Stimulated activated naive CD8-positive, alpha-beta T cell treated with anti-CD3 and anti-CD28 coated beads, Interleukin-15, Interleukin-2, amounts not matched to agents 100 ng/mL and 50 ng/mL, for 24 hours (primary cell): ENCODE measurements at regions not wholly inside any gene's neighbourhood (a gene's known extent, or its start where the extent isn't known, plus 50 kb on each side); places are given as distances from the start of the nearest gene placed in this dataset.

ENCODE experiments used
- H3K27ac Mint-ChIP-seq: one replicate; pipeline ENCODE4 v1.8.0; 2021; ENCODE audit warnings: mild to moderate bottlenecking, mixed read lengths
- H3K27me3 Mint-ChIP-seq: one replicate; pipeline ENCODE4 v1.8.0; 2021; ENCODE audit warnings: mixed read lengths
- H3K36me3 Mint-ChIP-seq: one replicate; pipeline ENCODE4 v1.8.0; 2021; ENCODE audit warnings: low read depth, mixed read lengths
- H3K4me1 Mint-ChIP-seq: one replicate; pipeline ENCODE4 v1.8.0; 2021; ENCODE audit warnings: low read depth, mixed read lengths
- H3K4me3 Mint-ChIP-seq: one replicate; pipeline ENCODE4 v1.8.0; 2021; ENCODE audit warnings: mild to moderate bottlenecking, mixed read lengths
- H3K9me3 Mint-ChIP-seq: one replicate; pipeline ENCODE4 v1.8.0; 2021; ENCODE audit warnings: mixed read lengths

DNA sequence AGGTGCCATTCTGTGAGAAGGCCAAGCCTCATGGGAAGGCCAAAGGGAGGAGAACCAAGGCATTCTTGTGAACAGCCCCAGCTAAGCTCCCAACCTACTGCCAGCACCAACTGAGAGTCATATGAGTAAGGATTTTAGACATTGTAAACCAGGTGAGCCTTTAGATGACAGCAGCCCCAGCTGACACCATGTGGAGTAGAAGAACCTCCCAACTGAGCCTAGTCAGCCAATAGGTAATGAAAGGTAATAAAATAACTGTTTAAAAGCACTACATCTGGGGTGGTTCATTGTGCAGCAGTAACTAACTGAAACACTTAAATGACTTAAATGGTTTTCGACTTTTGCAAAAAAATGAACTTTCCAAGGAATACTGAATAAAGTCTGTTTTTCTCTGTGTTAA, 172.6 kb upstream of the KIF2A start:
- H3K9me3 Mint-ChIP-seq, result no peaks in the 10 kb centered on the region
- H3K36me3 Mint-ChIP-seq, result no peaks in the 10 kb centered on the region
- no peak overlapping the region for H3K4me3 Mint-ChIP-seq
- no peaks in the 10 kb centered on the region for H3K4me1 Mint-ChIP-seq
- H3K27ac Mint-ChIP-seq, result no peak overlapping the region
- peaks cover 7% of the 10 kb centered on the region for H3K27me3 Mint-ChIP-seq

GRCh38 chr5:62134811-62135210, 171.2 kb upstream of the KIF2A start:
- Mint-ChIP-seq H3K27ac (no peak overlapping the region), H3K9me3 (no peaks in the 10 kb centered on the region), H3K27me3 (peaks cover 7% of the 10 kb centered on the region), H3K4me1 (no peaks in the 10 kb centered on the region), H3K4me3 (no peak overlapping the region), H3K36me3 (no peaks in the 10 kb centered on the region)

DNA sequence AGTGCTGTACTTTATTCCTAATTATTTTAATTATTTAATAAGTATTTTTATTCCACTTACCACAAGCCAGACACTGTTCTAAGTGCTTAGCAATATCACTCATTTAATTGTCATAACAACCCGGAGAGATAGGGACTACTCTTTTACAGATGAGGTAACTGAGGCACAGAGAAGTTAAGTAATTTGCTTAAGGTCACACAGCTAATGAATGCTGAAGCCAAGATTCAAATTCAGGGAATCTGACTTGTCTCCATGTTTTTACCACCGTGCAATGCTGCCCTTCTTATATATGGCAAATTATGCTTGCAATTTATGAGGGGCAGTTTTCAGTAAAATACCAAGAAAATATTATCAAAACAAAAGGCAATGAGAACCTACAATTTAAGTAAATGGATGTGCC, 168.4 kb upstream of the KIF2A start:
- no peaks in the 10 kb centered on the region for H3K36me3 Mint-ChIP-seq
- H3K27me3 Mint-ChIP-seq, result peaks cover 11% of the 10 kb centered on the region
- H3K9me3 Mint-ChIP-seq, result no peaks in the 10 kb centered on the region
- H3K4me3 Mint-ChIP-seq, result no peak overlapping the region
- no peak overlapping the region for H3K27ac Mint-ChIP-seq
- no peaks in the 10 kb centered on the region for H3K4me1 Mint-ChIP-seq

DNA sequence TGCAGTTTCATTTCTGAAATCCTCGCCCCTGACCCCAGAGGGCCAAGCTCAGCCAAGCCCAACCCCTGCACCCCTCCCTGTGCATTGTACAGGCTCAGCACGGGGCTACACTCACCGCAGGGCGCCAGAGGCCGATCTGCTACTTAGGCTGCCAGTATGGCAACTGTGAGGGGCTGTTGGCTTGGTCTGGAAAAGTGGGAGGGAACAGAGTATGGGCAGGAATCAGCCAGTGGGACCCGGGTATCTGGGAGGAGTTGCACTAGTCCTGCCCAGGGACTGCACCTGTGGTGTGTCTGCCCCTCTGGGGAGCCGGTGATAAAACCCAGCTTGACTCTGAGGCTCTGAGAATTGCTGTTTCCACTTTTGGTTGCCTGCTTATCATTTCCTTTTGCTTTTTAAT, 167.4 kb upstream of the KIF2A start:
- H3K9me3 Mint-ChIP-seq, result no peaks in the 10 kb centered on the region
- no peaks in the 10 kb centered on the region for H3K36me3 Mint-ChIP-seq
- H3K27ac Mint-ChIP-seq, result no peak overlapping the region
- no peaks in the 10 kb centered on the region for H3K4me1 Mint-ChIP-seq
- H3K4me3 Mint-ChIP-seq, result no peak overlapping the region
- peaks cover 11% of the 10 kb centered on the region for H3K27me3 Mint-ChIP-seq

- no peaks in the 10 kb centered on the region for H3K9me3 Mint-ChIP-seq
These were observed 166.3 kb upstream of the KIF2A start for GRCh38 chr5:62139741-62140140.

GRCh38 chr5:62142351-62142750, 163.7 kb upstream of the KIF2A start:
- H3K4me1 Mint-ChIP-seq, result no peaks in the 10 kb centered on the region
- H3K36me3 Mint-ChIP-seq, result no peaks in the 10 kb centered on the region
- H3K4me3 Mint-ChIP-seq, result no peak overlapping the region
- no peak overlapping the region for H3K27ac Mint-ChIP-seq
- peaks cover 27% of the 10 kb centered on the region for H3K27me3 Mint-ChIP-seq
- no peaks in the 10 kb centered on the region for H3K9me3 Mint-ChIP-seq

More at GRCh38 chr5:62139741-62140140, 166.3 kb upstream of the KIF2A start:
- Mint-ChIP-seq H3K36me3 (no peaks in the 10 kb centered on the region), H3K4me1 (no peaks in the 10 kb centered on the region), H3K4me3 (no peak overlapping the region), H3K27ac (no peak overlapping the region), H3K27me3 (peaks cover 19% of the 10 kb centered on the region)

DNA sequence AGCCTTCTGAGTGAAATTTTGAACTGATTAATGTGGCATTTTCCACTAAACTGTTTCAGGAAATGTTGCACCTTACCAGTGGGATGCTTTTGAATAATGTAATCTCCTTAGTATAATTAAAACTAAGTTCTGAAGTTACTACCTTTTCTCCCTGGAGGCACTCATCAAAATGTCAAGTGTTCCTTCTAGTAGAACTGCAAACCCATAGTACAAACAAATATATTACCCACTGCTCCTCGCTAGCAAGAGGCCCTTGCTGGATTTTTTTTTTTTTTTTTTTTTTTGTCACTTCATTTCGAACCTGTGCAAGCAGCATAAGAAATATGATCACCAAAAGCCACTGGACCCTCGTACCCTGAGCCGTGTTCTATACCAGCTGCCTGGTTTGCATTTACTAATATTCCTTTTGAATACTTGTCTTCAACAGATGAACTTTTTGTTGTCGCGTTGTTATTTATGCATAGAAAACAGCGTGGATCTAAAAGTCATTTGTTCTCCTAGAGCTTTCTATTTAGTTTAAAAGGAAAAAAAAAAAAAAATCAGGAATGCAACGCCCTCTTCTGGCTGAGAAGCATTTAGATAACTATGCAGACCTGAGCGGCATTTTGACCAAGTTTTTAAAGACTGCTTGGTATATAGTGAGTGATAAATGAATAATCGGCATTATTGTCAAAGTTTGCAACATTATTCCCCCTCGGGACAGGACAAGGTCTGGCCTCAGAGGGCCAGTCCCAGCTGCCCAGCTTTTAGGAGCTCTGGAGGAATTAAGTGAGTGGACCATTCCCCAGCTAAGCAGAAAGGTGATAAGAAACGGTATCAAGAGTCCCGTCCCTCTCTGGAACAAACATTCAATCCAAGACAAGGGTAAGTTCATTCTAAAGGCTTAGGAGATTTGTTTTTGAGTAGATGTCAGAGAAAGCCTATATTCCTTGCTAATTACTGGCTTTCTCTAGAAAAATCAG, 162.5 kb upstream of the KIF2A start:
- no peaks in the 10 kb centered on the region for H3K36me3 Mint-ChIP-seq
- no peak overlapping the region for H3K4me3 Mint-ChIP-seq
- no peaks in the 10 kb centered on the region for H3K4me1 Mint-ChIP-seq
- H3K27ac Mint-ChIP-seq, result no peak overlapping the region
- no peaks in the 10 kb centered on the region for H3K9me3 Mint-ChIP-seq
- peaks cover 23% of the 10 kb centered on the region for H3K27me3 Mint-ChIP-seq

DNA sequence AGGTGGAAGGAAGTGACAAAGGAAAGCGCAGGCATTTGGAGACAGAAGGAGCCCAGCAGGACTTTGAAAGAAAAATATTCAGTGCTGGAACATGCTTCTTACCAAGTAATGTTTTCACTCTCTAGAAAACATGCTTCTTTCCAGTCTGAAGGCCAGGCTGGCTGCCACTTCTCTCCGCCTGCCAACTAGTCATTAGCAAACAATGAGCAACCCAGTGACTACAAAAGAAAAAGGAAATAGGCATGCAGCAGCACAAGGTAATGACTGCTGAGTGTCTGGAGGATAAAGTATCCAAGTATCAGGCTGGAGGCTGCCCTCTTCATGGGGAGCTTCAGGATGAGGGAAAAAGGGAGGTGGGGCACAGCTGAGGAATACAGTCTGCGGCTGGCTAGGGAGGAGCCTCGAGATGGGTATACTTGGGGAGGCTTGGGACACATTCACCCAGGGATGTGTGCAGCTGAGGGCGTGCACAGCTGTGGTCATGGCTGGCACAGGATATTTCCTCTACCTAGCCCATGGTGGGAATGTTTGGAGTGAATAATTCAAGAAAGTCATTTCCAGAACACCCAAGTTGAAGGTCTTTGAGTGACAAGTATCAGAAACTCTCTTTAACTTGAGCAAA, 161.5 kb upstream of the KIF2A start:
- no peaks in the 10 kb centered on the region for H3K36me3 Mint-ChIP-seq
- H3K27me3 Mint-ChIP-seq, result peaks cover 23% of the 10 kb centered on the region
- no peaks in the 10 kb centered on the region for H3K4me1 Mint-ChIP-seq
- H3K27ac Mint-ChIP-seq, result no peak overlapping the region
- no peak overlapping the region for H3K4me3 Mint-ChIP-seq
- H3K9me3 Mint-ChIP-seq, result no peaks in the 10 kb centered on the region

GRCh38 chr5:62149879-62150278, 156.1 kb upstream of the KIF2A start:
- Mint-ChIP-seq H3K9me3 (no peaks in the 10 kb centered on the region), H3K36me3 (no peaks in the 10 kb centered on the region), H3K27ac (no peak overlapping the region), H3K27me3 (peaks cover 16% of the 10 kb centered on the region), H3K4me3 (no peak overlapping the region), H3K4me1 (no peaks in the 10 kb centered on the region)

GRCh38 chr5:62152394-62153087, 153.5 kb upstream of the KIF2A start:
- Mint-ChIP-seq H3K27ac (no peak overlapping the region), H3K4me3 (no peak overlapping the region), H3K4me1 (no peaks in the 10 kb centered on the region), H3K27me3 (peaks cover 19% of the 10 kb centered on the region), H3K36me3 (no peaks in the 10 kb centered on the region), H3K9me3 (peaks cover 11% of the 10 kb centered on the region)

DNA sequence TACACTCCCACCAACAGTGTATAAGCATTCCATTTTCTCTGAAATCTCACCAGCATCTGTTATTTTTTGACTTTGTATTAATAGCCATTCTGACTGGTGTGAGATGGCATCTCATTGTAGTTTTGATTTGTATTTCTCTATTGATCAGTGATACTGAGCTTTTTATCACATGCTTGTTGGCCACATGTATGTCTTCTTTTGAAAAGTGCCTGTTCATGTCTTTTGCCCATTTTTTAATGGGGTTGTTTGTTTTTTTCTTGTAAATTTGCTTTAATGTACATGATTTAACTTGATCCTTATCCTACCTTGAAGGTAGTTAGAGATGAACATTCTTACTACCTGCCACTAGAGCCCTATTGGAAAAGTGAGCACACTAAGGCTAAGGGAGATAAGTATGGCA, 151.2 kb upstream of the KIF2A start:
- Mint-ChIP-seq H3K27ac (no peak overlapping the region), H3K4me3 (no peak overlapping the region), H3K36me3 (no peaks in the 10 kb centered on the region), H3K27me3 (peaks cover 31% of the 10 kb centered on the region), H3K4me1 (no peaks in the 10 kb centered on the region), H3K9me3 (peaks cover 14% of the 10 kb centered on the region)

- Mint-ChIP-seq H3K27ac (no peak overlapping the region), H3K4me1 (no peaks in the 10 kb centered on the region), H3K4me3 (no peak overlapping the region), H3K36me3 (no peaks in the 10 kb centered on the region), H3K27me3 (peaks cover 32% of the 10 kb centered on the region), H3K9me3 (peaks cover 14% of the 10 kb centered on the region)
These were observed 150.0 kb upstream of the KIF2A start for GRCh38 chr5:62155988-62156387.

DNA sequence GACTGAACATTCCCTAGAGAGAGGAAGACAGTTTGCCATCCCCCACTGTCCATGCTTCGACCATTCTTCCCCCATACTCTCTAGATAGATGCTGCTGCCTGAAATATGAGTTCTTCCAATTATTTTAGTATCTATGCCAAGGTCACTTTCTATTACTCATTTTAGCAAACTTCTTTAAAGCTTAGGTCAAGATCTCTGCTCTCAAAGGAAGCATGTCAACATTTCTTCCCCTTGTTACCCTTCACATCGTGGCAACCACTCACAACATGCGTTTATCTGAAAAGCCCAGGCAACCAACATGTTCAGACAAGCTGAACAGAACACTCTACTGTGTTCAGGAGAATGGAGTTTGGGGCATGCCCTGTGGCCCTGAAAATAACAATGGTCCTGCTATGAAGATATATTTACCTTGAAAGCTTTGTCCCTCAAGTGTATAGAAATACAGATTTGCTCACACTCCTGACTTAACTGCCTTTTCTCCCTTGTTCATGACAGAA, 138.4 kb upstream of the KIF2A start:
- H3K9me3 Mint-ChIP-seq, result no peaks in the 10 kb centered on the region
- no peak overlapping the region for H3K27ac Mint-ChIP-seq
- peaks cover 17% of the 10 kb centered on the region for H3K27me3 Mint-ChIP-seq
- H3K36me3 Mint-ChIP-seq, result no peaks in the 10 kb centered on the region
- no peaks in the 10 kb centered on the region for H3K4me1 Mint-ChIP-seq
- no peak overlapping the region for H3K4me3 Mint-ChIP-seq

DNA sequence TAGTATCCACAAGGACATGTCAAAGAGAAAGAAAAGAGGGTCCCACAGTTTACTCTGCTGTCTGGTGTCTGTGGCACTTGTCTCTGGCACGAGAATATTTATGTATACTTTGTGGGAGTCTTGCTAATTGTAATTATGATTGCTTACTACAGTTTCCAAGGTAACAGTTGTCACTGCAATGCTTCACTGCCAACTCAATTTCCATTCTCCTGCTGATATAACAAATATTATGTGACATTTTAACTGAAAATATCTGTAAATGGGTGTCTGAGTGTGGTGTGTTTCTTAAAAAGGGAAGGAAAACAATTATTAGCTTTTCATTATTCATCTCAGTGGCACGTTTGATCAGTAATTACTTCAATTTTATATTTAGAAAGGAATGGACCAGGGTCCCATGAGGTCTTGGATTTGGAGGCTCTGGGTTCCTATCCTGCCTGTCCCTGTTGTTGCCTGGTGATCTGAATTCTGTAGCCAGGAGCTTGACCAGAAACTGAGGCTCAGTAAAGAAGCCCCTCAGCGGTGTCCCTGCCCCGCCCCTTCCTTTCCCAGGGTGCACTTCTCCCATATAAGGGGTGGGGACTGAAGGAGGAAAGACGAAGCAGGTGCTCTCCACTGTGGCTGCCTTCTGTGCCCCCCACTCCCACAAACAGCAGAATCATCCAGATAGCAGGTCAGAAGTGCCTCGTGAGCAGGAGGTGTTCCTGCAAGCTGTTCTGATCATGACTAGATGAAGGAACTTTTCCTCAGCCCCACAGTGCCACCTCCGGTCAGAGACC, 137.3 kb upstream of the KIF2A start:
- H3K27ac Mint-ChIP-seq, result no peak overlapping the region
- H3K27me3 Mint-ChIP-seq, result peaks cover 13% of the 10 kb centered on the region
- H3K36me3 Mint-ChIP-seq, result no peaks in the 10 kb centered on the region
- H3K9me3 Mint-ChIP-seq, result no peaks in the 10 kb centered on the region
- no peaks in the 10 kb centered on the region for H3K4me1 Mint-ChIP-seq
- no peak overlapping the region for H3K4me3 Mint-ChIP-seq
